MCF 10A (cell line): ENCODE measurements at regions not wholly inside any gene's neighbourhood (a gene's known extent, or its start where the extent isn't known, plus 50 kb on each side); places are given as distances from the start of the nearest gene placed in this dataset.

ENCODE experiments used
- BruUV-seq: library from RNA; stranded (reverse); fragments of 400-500 nt; replicated peaks from 2 replicates; lab custom pipeline; 2021; lab: Mats Ljungman, UMichigan
- CTCF ChIA-PET: fragments of 300-600 bp; sonication (Branson Sonifier 250); formaldehyde crosslinking; extraction: SDS; loops from one replicate; lab custom pipeline; 2021; ENCODE audit warnings: antibody characterized with exemption, inconsistent platforms; lab: Yijun Ruan, JAX
- POLR2A ChIA-PET: fragments of 300-600, 350-650 bp; sonication (Branson Sonifier 250); formaldehyde crosslinking; extraction: SDS; loops from one replicate; lab custom pipeline; 2020; ENCODE audit warnings: antibody characterized with exemption, inconsistent platforms; lab: Yijun Ruan, JAX
- DNase-seq: peaks from one replicate; pipeline ENCODE4 v3.0.0-alpha.2; 2018; ENCODE audit not compliant: unreplicated experiment
- H3K27ac Mint-ChIP-seq: one replicate; pipeline ENCODE4 v1.8.0; 2022; ENCODE audit warnings: mild to moderate bottlenecking, low read depth, mixed read lengths; ENCODE audit not compliant: unreplicated experiment
- H3K27me3 Mint-ChIP-seq: one replicate; pipeline ENCODE4 v1.8.0; 2022; ENCODE audit warnings: mixed read lengths; ENCODE audit not compliant: insufficient read depth, unreplicated experiment
- H3K36me3 Mint-ChIP-seq: one replicate; pipeline ENCODE4 v1.8.0; 2022; ENCODE audit warnings: mild to moderate bottlenecking, moderate library complexity, mixed read lengths; ENCODE audit not compliant: insufficient read depth, unreplicated experiment
- H3K4me1 Mint-ChIP-seq: one replicate; pipeline ENCODE4 v1.8.0; 2022; ENCODE audit warnings: mixed read lengths; ENCODE audit not compliant: insufficient read depth, unreplicated experiment
- H3K4me3 Mint-ChIP-seq: one replicate; pipeline ENCODE4 v1.8.0; 2022; ENCODE audit warnings: mild to moderate bottlenecking, moderate library complexity, mixed read lengths; ENCODE audit not compliant: unreplicated experiment
- H3K9me3 Mint-ChIP-seq: one replicate; pipeline ENCODE4 v1.8.0; 2022; ENCODE audit warnings: mixed read lengths; ENCODE audit not compliant: unreplicated experiment
- CTCF ChIP-seq: fragments of 200-600 bp; IDR thresholded peaks from one replicate; pipeline ENCODE4 v1.8.0; 2022; ENCODE audit warnings: antibody characterized with exemption, mild to moderate bottlenecking; ENCODE audit not compliant: unreplicated experiment
- intact Hi-C: fragments of 100-400 bp; cut with micrococcal nuclease; formaldehyde crosslinking; loops from 2 replicates; pipeline ENCODE4 v1.14.1; 2022

- peaks cover 17% of the 10 kb centered on the region for H3K4me1 Mint-ChIP-seq
- no peaks in the 10 kb centered on the region for H3K36me3 Mint-ChIP-seq
- intact Hi-C loops = no loop called here
- ChIA-PET POLR2A (no interaction called here), CTCF (interaction anchor here (0.7 to 3.8 kb wide), 2 partner anchors 13 to 176 kb away, joined by 3 to 36 read pairs; no protein-coding TSS in a partner anchor)
- TF ChIP-seq CTCF = no peak
- no peak for DNase-seq
- H3K27me3 Mint-ChIP-seq = peaks cover 23% of the 10 kb centered on the region
- H3K4me3 Mint-ChIP-seq = no peak overlapping the region
- BruUV-seq = no TSS peak
- no peaks in the 10 kb centered on the region for H3K9me3 Mint-ChIP-seq
- no peak overlapping the region for H3K27ac Mint-ChIP-seq
These were observed 168.0 kb upstream of the FOXF1 start for GRCh38 chr16:86342161-86342834.

- H3K36me3 Mint-ChIP-seq = no peaks in the 10 kb centered on the region
- TF ChIP-seq CTCF = no peak
- CTCF ChIA-PET = interaction anchor here (3.8 kb wide), 1 partner anchor 175 kb away, joined by 36 read pairs; no protein-coding TSS in a partner anchor
- peaks cover 20% of the 10 kb centered on the region for H3K27me3 Mint-ChIP-seq
- peak; percentile 35 for DNase-seq
- H3K4me1 Mint-ChIP-seq = peaks cover 17% of the 10 kb centered on the region
- BruUV-seq = no TSS peak
- H3K4me3 Mint-ChIP-seq = peak overlapping the region; percentile 61
- H3K9me3 Mint-ChIP-seq = no peaks in the 10 kb centered on the region
- POLR2A ChIA-PET = no interaction called here
- no peak overlapping the region for H3K27ac Mint-ChIP-seq
- intact Hi-C loops = no loop called here
These were observed 167.1 kb upstream of the FOXF1 start for GRCh38 chr16:86343027-86343795.

GRCh38 chr16:86343796-86344585, 166.3 kb upstream of the FOXF1 start:
- CTCF ChIA-PET = no interaction called here
- Mint-ChIP-seq H3K4me1 (peaks cover 17% of the 10 kb centered on the region), H3K4me3 (peak overlapping the region; percentile 61), H3K27ac (no peak overlapping the region), H3K36me3 (no peaks in the 10 kb centered on the region), H3K9me3 (no peaks in the 10 kb centered on the region), H3K27me3 (peaks cover 12% of the 10 kb centered on the region)
- POLR2A ChIA-PET = no interaction called here
- DNase-seq = peak; percentile 70
- intact Hi-C loops = no loop called here
- no peak for TF ChIP-seq CTCF
- BruUV-seq = no TSS peak

- Mint-ChIP-seq H3K27ac (no peak overlapping the region), H3K9me3 (no peaks in the 10 kb centered on the region), H3K36me3 (no peaks in the 10 kb centered on the region), H3K4me3 (no peak overlapping the region), H3K27me3 (peaks cover 11% of the 10 kb centered on the region), H3K4me1 (peaks cover 17% of the 10 kb centered on the region)
- no peak for TF ChIP-seq CTCF
- no peak for DNase-seq
- ChIA-PET POLR2A (no interaction called here), CTCF (no interaction called here)
- BruUV-seq = no TSS peak
- intact Hi-C loops = no loop called here
These were observed 165.8 kb upstream of the FOXF1 start for GRCh38 chr16:86344586-86344871.
